ENCODE measurements at regions not wholly inside any gene's neighbourhood (a gene's known extent, or its start where the extent isn't known, plus 50 kb on each side); places are given as distances from the start of the nearest gene placed in this dataset.

GRCh38 chr13:112184261-112184660 is 117.3 kb downstream of the SOX1 start:
- no peak for TF ChIP-seq CTCF (IDR thresholded peaks at IDR 0.05; ENCODE audit: insufficient read depth, low read depth, low read length)
- no peak for TF ChIP-seq EZH2 (IDR thresholded peaks at IDR 0.05; ENCODE audit: insufficient read depth, low read length)

Measured in astrocyte (in vitro differentiated cells and primary cell).